ENCODE measurements at regions not wholly inside any gene's neighbourhood (a gene's known extent, or its start where the extent isn't known, plus 50 kb on each side); places are given as distances from the start of the nearest gene placed in this dataset.

DNA sequence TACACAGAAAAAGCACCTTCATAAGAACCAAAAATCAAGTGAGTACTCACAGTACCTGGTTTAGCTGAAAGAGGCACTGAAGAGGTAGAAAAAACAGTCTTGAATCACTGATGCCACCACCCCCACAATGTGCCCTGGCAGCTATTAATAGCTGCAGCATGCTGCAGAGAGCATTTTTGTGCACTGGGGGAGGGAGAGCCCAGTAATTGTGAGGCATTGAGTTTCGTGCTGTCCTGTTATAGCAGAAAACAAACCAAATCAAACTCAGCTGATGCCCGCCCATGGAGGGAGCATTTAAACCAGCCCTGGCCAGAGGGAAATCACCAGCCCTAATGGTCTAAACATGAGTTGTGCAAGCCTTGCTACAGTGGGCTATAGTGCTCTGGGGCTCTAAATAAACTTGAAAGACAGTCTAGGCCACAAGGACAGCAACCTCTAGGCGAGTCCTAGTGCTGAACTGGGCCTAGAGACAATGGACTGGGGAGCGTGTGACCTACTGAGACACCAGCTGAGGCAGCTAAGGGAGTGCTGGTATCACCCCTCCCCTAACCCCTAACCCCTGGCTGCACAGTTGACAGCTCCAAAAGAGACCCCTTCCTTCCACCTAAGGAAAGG lies 106.3 kb upstream of the TMLHE start:
- Histone ChIP-seq H3K9me3 (replicated peaks; ENCODE audit: control insufficient read depth, insufficient read depth, low read length) (no peaks in the 10 kb centered on the region), H3K4me2 (ENCODE audit: insufficient read depth, low read length) (no peak overlapping the region), H4K20me1 (replicated peaks; ENCODE audit: control insufficient read depth, extremely low read depth, insufficient read depth, low read length) (no peaks in the 10 kb centered on the region), H3K4me1 (ENCODE audit: control insufficient read depth, extremely low read depth, insufficient read depth, low read length) (no peaks in the 10 kb centered on the region), H3K27me3 (ENCODE audit: control insufficient read depth in 2 of 2, insufficient read depth in 2 of 2, low read length in 2 of 2) (no peaks in the 10 kb centered on the region), H3K9ac (replicated peaks; ENCODE audit: extremely low read depth, insufficient read depth, low read length) (no peak overlapping the region), H3K36me3 (ENCODE audit: control insufficient read depth in 2 of 2, extremely low read depth in 1 of 2, insufficient read depth in 2 of 2, low read length in 2 of 2) (no peaks in the 10 kb centered on the region), H3K79me2 (ENCODE audit: control insufficient read depth, insufficient read depth, low read length) (no peaks in the 10 kb centered on the region), H2AFZ (ENCODE audit: low read depth, low read length) (no peak overlapping the region), H3K9me1 (replicated peaks; ENCODE audit: control insufficient read depth, extremely low read depth, insufficient read depth, low read length) (no peaks in the 10 kb centered on the region), H3K27ac (ENCODE audit: insufficient read depth, low read depth, low read length) (no peak overlapping the region), H3K4me3 (replicated peaks in 1 of 3; ENCODE audit: insufficient read depth in 1 of 3, low read depth in 1 of 3, low read length in 3 of 3) (no peak overlapping the region)
- FAIRE-seq (no peak), DNase-seq (ENCODE audit: low read depth, low spot score) (no peak)
- BruUV-seq (replicated peaks): no TSS peak
- TF ChIP-seq POLR2AphosphoS5 (IDR thresholded peaks at IDR 0.05; ENCODE audit: insufficient read depth, low read depth, low read length) (no peak), GATA2 (IDR thresholded peaks at IDR 0.05; ENCODE audit: insufficient read depth, insufficient read length, low read depth, low read length) (no peak), CTCF (IDR thresholded peaks at IDR 0.05; ENCODE audit: extremely low read depth in 1 of 2, insufficient read depth in 1 of 2, low read depth in 1 of 2, low read length in 2 of 2) (no peak), POLR2A (IDR thresholded peaks at IDR 0.05; ENCODE audit: low read depth, low read length) (no peak), FOS (IDR thresholded peaks at IDR 0.05; ENCODE audit: borderline replicate concordance, insufficient read depth, low read length) (no peak), EZH2 (IDR thresholded peaks at IDR 0.05; ENCODE audit: borderline replicate concordance, low read depth, low read length, severe bottlenecking) (no peak), JUN (IDR thresholded peaks at IDR 0.05; ENCODE audit: borderline replicate concordance, insufficient read depth, insufficient read length, low read depth) (no peak), MYC (IDR thresholded peaks at IDR 0.05; ENCODE audit: low read depth, low read length) (no peak)
- TF ChIP-seq, protein P1, sequence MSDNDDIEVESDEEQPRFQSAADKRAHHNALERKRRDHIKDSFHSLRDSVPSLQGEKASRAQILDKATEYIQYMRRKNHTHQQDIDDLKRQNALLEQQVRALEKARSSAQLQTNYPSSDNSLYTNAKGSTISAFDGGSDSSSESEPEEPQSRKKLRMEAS (IDR thresholded peaks at IDR 0.05; ENCODE audit: insufficient read depth, insufficient read length): no peak
- ChIA-PET POLR2A (no interaction called here), CTCF (no interaction called here)
- dilution Hi-C loops (cut with MboI; ENCODE audit: extremely low pct_ligation_motif_present, low sequenced_read_pairs): no loop called here
- intact Hi-C loops (cut with micrococcal nuclease): no loop called here

All from endothelial cell of umbilical vein (primary cell).